ENCODE measurements at regions not wholly inside any gene's neighbourhood (a gene's known extent, or its start where the extent isn't known, plus 50 kb on each side); places are given as distances from the start of the nearest gene placed in this dataset.

DNA sequence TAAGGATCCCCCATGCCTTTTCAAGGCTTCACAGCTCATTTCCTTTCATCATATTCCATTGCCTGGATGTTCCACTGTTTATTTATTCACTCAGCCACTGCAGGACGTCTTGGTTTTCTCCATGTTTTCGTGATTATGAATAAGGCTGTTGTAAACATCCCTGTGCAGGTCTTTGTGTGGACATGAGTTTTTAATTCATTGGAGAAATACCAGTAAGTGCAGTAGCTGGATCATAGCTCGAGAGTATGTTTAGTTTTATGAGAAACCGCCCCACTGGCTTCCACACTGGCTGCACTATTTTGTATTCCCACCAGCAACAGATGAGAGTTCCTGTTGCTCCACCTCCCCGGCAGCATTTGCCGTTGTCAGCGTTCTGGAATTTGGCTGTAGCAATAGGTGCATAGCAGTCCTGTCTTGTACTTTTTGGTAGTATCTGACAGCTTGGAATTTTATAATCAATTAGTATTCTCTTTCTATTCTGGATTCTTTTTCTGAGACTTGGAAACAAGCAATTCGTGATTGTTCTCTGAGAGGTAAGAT lies 269.9 kb upstream of the PITRM1 start:
- DNase-seq (ENCODE audit: low spot score in 2 of 2) (no peak), ATAC-seq (no peak)
- Mint-ChIP-seq H3K27ac (no peak overlapping the region), H3K9me3 (no peaks in the 10 kb centered on the region), H3K36me3 (no peaks in the 10 kb centered on the region)

DNA sequence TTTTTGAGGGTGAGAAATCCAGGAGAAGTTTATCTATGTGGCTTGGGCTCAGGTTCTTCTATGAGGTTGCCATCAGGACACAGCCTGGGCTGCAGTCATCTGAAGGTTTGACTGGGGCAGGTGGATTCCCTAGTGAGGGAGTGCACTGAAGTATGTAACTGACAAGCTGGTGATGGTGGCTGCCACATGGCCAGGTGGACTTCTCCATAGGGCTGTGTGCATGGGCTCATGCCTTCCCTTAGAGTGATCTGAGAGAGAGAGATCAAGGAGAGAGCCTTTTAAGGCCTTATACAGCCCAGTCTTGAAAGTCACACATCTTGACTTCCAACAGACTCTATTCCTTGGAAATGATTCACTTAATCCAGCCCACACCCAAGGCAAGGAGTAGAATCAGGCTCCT lies 266.6 kb upstream of the PITRM1 start:
- ATAC-seq: no peak
- no peak overlapping the region for H3K27ac Mint-ChIP-seq
- H3K36me3 Mint-ChIP-seq: no peaks in the 10 kb centered on the region
- H3K9me3 Mint-ChIP-seq: no peaks in the 10 kb centered on the region
- no peak for DNase-seq (ENCODE audit: low spot score in 2 of 2)

DNA sequence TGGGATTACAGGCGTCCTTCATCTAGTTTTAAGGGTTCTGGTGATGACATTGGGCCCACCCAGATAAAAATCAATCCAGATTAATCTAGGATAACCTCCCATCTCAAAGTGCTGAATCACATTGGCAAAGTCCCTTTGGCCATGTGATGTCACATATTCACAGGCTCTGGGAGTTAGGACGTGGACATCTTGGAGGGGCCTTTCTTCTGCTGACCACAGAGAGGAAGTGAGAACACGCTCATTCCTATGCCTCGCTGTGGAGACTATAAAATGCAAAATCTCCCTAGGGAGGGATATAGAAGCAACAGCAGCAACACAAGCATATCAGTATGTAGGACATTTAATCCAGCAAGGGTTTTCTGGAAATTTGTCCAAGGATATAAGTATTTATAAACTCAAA lies 266.0 kb upstream of the PITRM1 start:
- ATAC-seq (no peak), DNase-seq (ENCODE audit: low spot score in 2 of 2) (no peak)
- H3K27ac Mint-ChIP-seq: no peak overlapping the region
- H3K9me3 Mint-ChIP-seq: no peaks in the 10 kb centered on the region
- H3K36me3 Mint-ChIP-seq: no peaks in the 10 kb centered on the region

DNA sequence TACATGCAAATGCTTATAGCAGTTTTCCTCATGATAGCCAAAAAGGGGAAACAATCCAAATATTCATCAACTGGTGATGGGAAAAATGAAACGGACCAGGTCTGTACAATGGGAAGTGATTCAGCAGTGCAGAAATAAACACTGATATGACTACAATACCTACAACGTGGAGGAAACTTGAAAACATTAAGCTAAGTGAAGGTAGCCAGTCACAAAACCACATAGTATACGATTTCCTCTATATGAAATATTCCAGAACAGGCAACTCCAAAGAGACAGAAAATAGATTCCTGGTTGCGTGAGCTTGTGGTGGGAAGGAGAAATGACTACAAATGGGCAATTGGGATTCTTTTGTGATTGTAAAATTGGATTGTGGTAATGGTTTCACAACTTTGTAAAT lies 263.1 kb upstream of the PITRM1 start:
- DNase-seq (ENCODE audit: low spot score in 2 of 2) (no peak), ATAC-seq (no peak)
- Mint-ChIP-seq H3K27ac (no peak overlapping the region), H3K36me3 (peaks cover 0 to 3% of the 10 kb centered on the region in 2 donors), H3K9me3 (peaks cover 5 to 6% of the 10 kb centered on the region in 2 donors)

DNA sequence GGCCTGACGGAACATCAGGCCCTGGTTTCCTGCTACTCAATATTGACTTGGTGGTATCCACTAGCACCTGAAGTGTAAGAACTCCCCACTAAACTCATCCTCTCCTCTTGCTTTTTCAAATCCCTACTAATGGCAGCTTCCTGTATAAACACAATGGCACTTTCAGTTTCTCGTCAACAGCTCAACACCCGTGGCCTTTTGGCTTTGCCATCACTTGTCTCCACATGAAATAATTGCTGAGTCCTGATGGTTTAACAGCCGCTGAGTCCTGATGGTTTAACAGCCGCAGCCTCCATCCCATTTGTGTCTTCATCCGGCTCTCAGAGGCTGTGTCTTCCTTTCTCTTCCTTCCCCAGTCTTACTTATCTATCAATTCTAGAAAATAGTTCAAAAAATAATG lies 261.4 kb upstream of the PITRM1 start:
- H3K27ac Mint-ChIP-seq: no peak overlapping the region
- peaks cover 8 to 15% of the 10 kb centered on the region in 2 donors for H3K9me3 Mint-ChIP-seq
- peaks cover 6 to 15% of the 10 kb centered on the region in 2 donors for H3K36me3 Mint-ChIP-seq
- DNase-seq (ENCODE audit: low spot score in 2 of 2) (no peak), ATAC-seq (no peak)

DNA sequence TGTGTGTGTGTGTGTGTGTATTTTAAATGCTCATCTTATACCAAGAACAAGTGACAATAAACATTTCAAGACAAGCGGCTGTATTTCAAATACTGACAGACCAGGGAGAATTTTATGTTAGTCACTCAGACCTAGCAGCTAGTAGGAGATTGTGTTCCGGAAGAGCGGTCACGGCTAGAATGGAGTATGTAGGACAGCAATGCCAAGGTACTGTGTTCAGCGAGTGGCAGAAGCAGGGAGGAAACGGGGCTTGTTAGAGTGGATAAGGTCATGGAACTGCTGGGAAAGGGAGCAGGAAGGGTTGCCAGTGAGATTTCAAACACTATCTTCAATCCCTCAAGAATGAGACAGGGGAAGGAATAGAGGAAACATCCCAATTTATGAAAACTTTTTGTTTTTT lies 260.5 kb upstream of the PITRM1 start:
- ATAC-seq (no peak), DNase-seq (ENCODE audit: low spot score in 2 of 2) (no peak)
- H3K36me3 Mint-ChIP-seq: peaks cover 6 to 15% of the 10 kb centered on the region in 2 donors
- peaks cover 8 to 15% of the 10 kb centered on the region in 2 donors for H3K9me3 Mint-ChIP-seq
- no peak overlapping the region for H3K27ac Mint-ChIP-seq

DNA sequence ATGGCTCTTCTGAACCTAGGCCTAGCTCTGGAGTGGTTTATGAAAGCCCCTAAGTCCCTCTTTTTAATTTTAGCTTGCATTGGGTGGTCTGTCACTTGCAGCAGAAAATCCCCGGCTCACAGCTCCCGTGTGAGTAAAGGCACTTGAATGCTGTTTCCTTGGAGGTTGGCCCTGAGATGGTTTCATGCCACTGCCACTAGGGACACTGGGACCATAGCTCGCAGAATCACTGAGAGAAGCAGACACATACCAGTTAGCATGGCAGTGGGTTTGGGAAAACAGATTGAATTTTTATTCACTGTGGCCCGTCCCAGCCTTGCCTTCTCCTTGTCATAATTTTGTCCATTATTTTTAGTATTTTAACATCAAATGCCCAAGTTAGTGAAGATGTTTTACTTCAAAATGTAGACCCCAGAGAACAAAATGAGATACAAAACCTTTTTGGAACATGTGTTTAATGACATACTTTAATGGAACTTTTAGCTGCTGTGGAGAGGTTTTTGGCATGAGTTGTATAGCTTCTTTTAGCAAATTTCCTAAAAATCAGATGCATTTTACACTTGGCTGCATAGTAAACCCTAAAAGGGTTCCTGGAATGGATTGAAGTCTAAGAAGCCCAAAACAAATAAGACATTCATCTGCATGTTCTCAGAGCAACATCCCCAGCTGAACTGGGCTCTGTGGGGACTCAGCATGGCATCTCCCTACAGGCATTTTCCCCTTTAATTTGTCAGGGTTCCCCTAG lies 259.7 kb upstream of the PITRM1 start:
- DNase-seq (ENCODE audit: low spot score in 2 of 2) (no peak), ATAC-seq (no peak)
- Mint-ChIP-seq H3K9me3 (peaks cover 8 to 15% of the 10 kb centered on the region in 2 donors), H3K27ac (no peak overlapping the region), H3K36me3 (peaks cover 6 to 15% of the 10 kb centered on the region in 2 donors)

DNA sequence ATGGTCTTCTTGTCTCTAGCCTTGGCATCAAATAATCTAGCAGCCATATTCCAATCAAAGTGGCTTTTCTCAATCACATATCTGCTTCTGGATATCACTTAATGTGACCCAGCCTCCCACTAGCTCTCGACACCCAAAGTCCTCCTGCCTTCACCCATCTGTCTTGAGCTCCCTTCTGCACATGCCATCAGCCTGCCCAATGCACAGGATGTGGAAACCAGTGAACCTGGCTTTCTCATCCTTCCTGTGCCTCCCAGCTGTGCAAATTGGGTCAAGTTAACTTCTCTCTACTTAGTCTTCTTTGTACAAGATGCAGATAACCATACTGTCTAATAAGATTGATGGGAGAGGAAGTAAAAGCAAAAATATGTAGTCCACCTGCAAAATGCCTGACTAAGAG lies 257.9 kb upstream of the PITRM1 start:
- Mint-ChIP-seq H3K9me3 (peaks cover 8 to 15% of the 10 kb centered on the region in 2 donors), H3K36me3 (peaks cover 6 to 15% of the 10 kb centered on the region in 2 donors)

DNA sequence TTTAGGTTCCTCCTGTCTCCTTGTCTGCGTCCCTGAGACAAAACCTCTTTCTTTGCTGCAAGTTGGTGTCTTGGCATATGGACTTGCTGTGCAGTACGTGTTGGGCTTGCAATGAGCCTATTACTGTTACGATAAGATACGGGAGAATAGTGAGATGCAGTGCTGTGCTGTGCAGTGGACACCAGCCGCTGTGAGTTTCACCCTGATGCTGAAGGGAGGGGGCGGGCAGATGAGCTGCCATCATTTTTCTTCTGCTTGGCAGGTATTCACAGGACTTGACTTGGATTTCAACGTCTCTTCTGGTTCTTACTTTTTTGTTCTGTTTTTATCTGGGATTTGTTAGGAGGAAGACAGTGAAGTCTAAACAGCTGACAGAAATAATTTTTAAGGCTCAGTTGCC lies 257.1 kb upstream of the PITRM1 start:
- Mint-ChIP-seq H3K9me3 (peaks cover 8 to 15% of the 10 kb centered on the region in 2 donors), H3K27ac (no peak overlapping the region), H3K36me3 (peaks cover 6 to 15% of the 10 kb centered on the region in 2 donors)
- ATAC-seq (no peak), DNase-seq (ENCODE audit: low spot score in 2 of 2) (no peak)

More for the DNA sequence above, 257.9 kb upstream of the PITRM1 start:
- no peak for DNase-seq (ENCODE audit: low spot score in 2 of 2)
- H3K27ac Mint-ChIP-seq: no peak overlapping the region
- no peak for ATAC-seq

DNA sequence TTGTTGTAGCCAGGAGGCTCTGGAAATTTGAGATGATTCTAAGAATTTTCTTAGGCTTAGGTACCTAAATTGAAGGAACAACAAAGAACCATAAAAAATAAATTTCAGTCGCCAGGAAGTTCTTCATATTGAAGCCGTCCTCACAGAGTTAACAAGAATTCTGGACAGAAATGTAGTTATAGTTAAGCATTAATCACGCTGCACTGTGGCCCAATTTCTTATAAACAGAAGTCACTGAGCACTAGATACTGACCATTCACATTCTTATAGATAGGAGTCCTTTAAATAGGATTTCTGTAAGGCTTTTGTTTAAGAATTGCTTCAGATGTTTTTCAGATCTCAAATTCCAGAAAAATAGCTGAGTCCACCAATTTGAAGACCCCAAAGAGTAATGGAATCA lies 256.2 kb upstream of the PITRM1 start:
- Mint-ChIP-seq H3K36me3 (peaks cover 6 to 15% of the 10 kb centered on the region in 2 donors), H3K9me3 (peaks cover 8 to 15% of the 10 kb centered on the region in 2 donors), H3K27ac (no peak overlapping the region)
- no peak for DNase-seq (ENCODE audit: low spot score in 2 of 2)
- no peak for ATAC-seq

DNA sequence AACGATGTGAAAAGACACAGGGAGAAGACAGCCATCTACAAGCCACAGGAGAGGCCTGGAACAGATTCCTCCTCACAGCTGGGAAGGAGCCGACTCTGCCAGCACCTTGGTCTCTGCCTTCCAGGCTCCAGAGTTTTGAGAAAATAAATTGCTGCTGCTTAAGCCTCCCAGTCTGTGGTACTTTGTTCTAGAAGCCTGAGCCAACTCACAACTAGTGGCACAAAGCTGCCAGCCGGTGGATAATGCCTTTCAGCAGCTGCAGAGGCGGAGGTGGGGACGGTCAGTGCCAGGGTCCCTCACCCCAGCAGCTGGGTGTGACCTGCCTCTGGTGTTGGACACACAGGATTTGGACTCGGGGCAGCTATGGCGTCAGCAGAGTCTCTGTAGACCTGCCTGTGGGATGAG lies 255.4 kb upstream of the PITRM1 start:
- H3K27ac Mint-ChIP-seq: no peak overlapping the region
- peaks cover 6 to 15% of the 10 kb centered on the region in 2 donors for H3K36me3 Mint-ChIP-seq
- DNase-seq (ENCODE audit: low spot score in 2 of 2) (no peak), ATAC-seq (no peak)
- peaks cover 8 to 15% of the 10 kb centered on the region in 2 donors for H3K9me3 Mint-ChIP-seq

DNA sequence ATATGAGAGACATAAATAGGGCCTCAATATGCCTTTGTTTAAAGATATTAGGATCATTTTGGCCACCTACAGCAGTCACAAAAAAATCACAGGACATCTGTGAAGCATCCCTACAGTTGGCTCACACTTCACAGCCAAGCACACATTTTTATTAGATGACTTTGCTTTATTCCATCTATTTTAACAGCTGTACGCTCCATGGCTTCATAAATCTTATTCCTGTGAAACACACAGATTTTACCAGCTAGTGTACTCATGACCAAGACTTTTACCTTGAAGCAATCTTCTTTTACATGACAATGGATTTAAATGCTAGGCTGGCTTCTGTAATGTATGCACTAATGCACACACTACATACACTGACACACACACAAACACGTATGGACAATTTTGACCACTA lies 254.8 kb upstream of the PITRM1 start:
- Mint-ChIP-seq H3K27ac (no peak overlapping the region), H3K9me3 (peaks cover 8 to 15% of the 10 kb centered on the region in 2 donors), H3K36me3 (peaks cover 6 to 15% of the 10 kb centered on the region in 2 donors)
- ATAC-seq (no peak), DNase-seq (ENCODE audit: low spot score in 2 of 2) (no peak)

DNA sequence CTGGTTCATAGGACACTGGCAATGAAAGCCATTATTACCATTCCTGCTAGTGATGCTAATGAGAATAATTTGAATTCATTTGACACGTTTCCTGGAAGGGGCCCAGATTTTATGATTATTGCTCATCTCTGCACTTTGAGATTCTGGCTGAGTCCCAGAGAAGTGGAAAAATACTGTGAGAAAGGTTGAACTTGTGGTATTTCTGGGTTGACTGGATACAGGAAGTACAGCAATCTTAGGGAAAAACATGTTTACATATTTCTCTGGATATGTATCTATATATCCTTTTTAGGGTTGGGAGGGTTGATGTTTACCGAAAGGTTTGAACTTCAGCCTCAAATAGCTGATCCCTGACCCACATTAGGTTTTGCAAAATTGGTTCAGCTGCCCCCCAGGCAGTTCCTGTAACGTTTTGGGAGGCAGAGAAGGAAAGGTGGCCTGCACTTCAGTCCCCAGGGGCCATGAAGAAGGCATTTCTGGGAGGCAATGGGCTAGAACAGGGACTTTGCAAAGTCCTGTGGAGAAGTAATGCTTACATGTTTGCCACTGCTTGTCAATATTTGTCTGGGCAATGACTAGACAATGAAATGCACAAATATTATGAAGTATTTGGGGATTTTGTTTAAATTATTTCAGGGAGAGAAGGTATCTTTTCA lies 253.7 kb upstream of the PITRM1 start:
- H3K36me3 Mint-ChIP-seq: peaks cover 6 to 15% of the 10 kb centered on the region in 2 donors
- DNase-seq (ENCODE audit: low spot score in 2 of 2) (no peak), ATAC-seq (no peak)
- H3K27ac Mint-ChIP-seq: no peak overlapping the region
- peaks cover 8 to 15% of the 10 kb centered on the region in 2 donors for H3K9me3 Mint-ChIP-seq

DNA sequence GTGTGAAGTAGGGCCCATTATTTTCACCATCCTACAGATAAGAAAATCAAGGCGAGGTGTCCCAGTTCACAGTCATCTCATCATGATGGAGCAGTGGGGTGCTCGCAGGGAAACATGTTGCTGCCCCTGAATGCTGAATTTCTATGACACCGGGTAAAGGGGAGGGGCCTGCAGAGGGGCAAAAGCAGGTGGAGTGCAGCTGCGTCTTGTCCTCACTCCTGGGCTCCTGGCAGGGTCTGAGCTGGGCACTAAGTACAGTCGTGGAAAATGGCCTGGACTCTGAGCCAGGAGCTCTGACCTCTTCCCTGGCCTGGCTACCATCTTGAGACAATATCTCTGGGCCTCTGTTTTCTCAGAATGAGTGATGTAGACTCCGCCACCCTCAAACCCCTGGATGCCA lies 253.1 kb upstream of the PITRM1 start:
- no peak for ATAC-seq
- no peak overlapping the region for H3K27ac Mint-ChIP-seq

DNA sequence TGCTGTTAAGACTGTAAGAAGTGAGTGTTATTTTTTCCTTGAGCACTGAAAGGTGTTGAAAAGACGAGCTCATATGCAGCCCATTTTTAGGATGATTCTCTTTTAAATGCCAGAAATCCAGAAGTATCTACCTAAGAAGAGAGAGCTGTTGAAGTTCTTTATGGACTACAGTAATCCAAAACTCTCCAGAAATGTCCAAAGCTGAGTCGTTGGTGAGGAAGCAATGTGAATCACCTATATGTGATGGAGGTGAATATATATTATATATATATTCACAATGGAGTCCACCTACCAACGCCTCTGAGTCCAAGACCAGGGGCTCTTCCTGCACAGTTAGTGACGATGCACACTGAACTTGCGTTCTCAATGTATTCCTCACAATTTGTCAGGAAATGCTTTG lies 252.7 kb upstream of the PITRM1 start:
- H3K27ac Mint-ChIP-seq: no peak overlapping the region
- peaks cover 6 to 9% of the 10 kb centered on the region in 2 donors for H3K36me3 Mint-ChIP-seq
- H3K9me3 Mint-ChIP-seq: peaks cover 0 to 6% of the 10 kb centered on the region in 2 donors
- DNase-seq (ENCODE audit: low spot score in 2 of 2) (no peak), ATAC-seq (no peak)

More for the DNA sequence above, 253.1 kb upstream of the PITRM1 start:
- peaks cover 3 to 9% of the 10 kb centered on the region in 2 donors for H3K9me3 Mint-ChIP-seq
- DNase-seq (ENCODE audit: low spot score in 2 of 2): no peak
- H3K36me3 Mint-ChIP-seq: peaks cover 6 to 12% of the 10 kb centered on the region in 2 donors

DNA sequence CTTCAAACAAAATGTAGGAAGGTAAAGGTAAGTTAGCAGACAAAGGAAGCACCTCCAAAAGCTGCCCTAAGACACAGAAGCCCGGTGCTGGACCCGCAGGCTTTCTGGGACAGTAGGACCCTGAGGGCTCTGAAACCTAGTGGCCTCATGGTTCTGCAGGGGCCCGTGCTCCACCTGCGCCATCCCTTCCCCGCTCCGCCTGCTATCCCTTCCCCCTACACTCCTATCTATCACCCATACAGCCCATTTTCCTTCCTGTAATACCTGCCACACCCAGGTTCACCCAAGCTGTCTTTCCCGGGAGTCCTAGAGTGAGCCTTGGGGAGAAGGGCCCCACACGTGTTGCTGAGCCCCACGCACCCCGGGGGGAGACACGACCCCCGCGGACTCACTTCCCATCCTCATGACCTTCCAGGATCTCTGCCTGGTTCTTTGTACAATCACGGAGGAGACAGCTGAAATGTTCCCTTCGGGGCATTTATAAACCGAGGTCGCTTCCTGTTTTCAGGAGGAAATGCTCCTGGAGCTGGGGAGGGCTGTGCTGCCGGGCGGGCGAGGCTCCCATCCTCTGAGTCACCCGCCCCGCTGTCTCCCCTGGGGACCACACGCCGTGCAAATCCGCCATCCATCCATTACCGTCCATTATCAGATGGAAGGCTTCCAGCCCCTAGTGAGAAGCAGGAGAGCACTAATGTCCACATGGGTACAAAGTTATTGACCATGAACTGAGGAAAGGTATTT lies 251.7 kb upstream of the PITRM1 start:
- no peaks in the 10 kb centered on the region for H3K9me3 Mint-ChIP-seq
- DNase-seq (ENCODE audit: low spot score in 2 of 2): no peak
- H3K27ac Mint-ChIP-seq: no peak overlapping the region
- no peak for ATAC-seq
- H3K36me3 Mint-ChIP-seq: peaks cover 0 to under 1% of the 10 kb centered on the region in 2 donors

DNA sequence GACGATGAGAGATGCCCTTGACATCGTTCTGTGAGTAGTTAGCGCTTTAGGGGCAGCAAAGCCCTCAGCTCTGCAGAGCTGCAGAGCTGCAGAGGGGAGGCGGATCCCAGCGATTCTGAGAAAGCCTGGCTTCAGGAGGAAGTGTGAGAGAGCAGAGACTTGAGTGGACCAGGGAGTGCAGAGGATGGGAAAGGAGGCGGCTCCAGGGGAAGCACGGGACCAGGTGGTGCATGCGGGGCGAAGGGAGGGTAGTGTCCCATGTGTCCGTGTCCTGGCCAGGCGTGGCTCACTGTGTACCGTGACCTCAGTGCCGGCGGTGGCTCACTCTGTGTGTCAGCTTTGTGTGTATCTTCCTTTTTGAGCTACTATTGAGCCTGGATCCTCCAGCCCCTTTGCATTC lies 250.8 kb upstream of the PITRM1 start:
- H3K27ac Mint-ChIP-seq: no peak overlapping the region
- DNase-seq (ENCODE audit: low spot score in 2 of 2) (no peak), ATAC-seq (no peak)
- no peaks in the 10 kb centered on the region for H3K36me3 Mint-ChIP-seq
- H3K9me3 Mint-ChIP-seq: no peaks in the 10 kb centered on the region
